CD4-positive, alpha-beta T cell (primary cell): ENCODE measurements at regions not wholly inside any gene's neighbourhood (a gene's known extent, or its start where the extent isn't known, plus 50 kb on each side); places are given as distances from the start of the nearest gene placed in this dataset.

Experiments
- ATAC-seq: fragments of 200-7000 bp; cut with Tn5 transposase; one replicate; pipeline ENCODE4 v1.10.0; 2022; ENCODE audit warnings: mild to moderate bottlenecking; ENCODE audit not compliant: poor library complexity
- CTCF ChIA-PET: fragments of 350-600 bp; sonication (Branson Sonifier 250); formaldehyde crosslinking; loops from one replicate; lab custom pipeline; 2021; ENCODE audit warnings: antibody characterized with exemption, inconsistent platforms; lab: Charles Lee
- POLR2A ChIA-PET: fragments of 350-600 bp; sonication (Branson Sonifier 250); formaldehyde crosslinking; loops from one replicate; lab custom pipeline; 2021; ENCODE audit warnings: antibody characterized with exemption, inconsistent platforms; lab: Charles Lee
- DNase-seq, 14 experiments: peaks; one replicate each; pipeline ENCODE4 v3.0.0-alpha.2; 2013 to 2020; ENCODE audit warnings: mixed read lengths in 2 of 14
- H3K27ac ChIP-seq, 2 donors: one replicate each; pipeline versions ENCODE4 v1.5.1 to v1.7.0; 2013; ENCODE audit warnings: low read length in 2 of 2, low read depth in 1 of 2, mild to moderate bottlenecking in 1 of 2
- H3K27me3 ChIP-seq, 2 experiments: 1 replicate in 1 of 2; 2 replicates in 1 of 2; pipeline versions ENCODE4 v1.6.1 to v1.7.0; 2013; ENCODE audit warnings: low read length in 2 of 2, control low read depth in 1 of 2, mild to moderate bottlenecking in 1 of 2, moderate library complexity in 1 of 2; ENCODE audit not compliant: insufficient read depth in 2 of 2, control insufficient read depth in 1 of 2
- H3K36me3 ChIP-seq: one replicate; pipeline ENCODE4 v1.6.1; 2013; ENCODE audit warnings: low read length, control low read depth; ENCODE audit not compliant: insufficient read depth
- H3K4me1 ChIP-seq: one replicate; pipeline ENCODE4 v1.6.1; 2013; ENCODE audit warnings: low read length, control low read depth; ENCODE audit not compliant: insufficient read depth
- H3K4me3 ChIP-seq: one replicate; pipeline ENCODE4 v1.5.1; 2013; ENCODE audit warnings: mild to moderate bottlenecking, low read length, moderate library complexity
- H3K9me3 ChIP-seq, 2 experiments: 1 replicate in 1 of 2; 2 replicates in 1 of 2; pipeline versions ENCODE4 v1.6.1 to v1.7.0; 2013; ENCODE audit warnings: low read length in 2 of 2, mild to moderate bottlenecking in 2 of 2, control low read depth in 1 of 2, moderate library complexity in 1 of 2; ENCODE audit not compliant: control insufficient read depth in 1 of 2, insufficient read depth in 1 of 2
- H3K27ac Mint-ChIP-seq: one replicate; pipeline ENCODE4 v1.8.0; 2020; ENCODE audit warnings: mixed read lengths
- H3K27me3 Mint-ChIP-seq: one replicate; pipeline ENCODE4 v1.8.0; 2021; ENCODE audit warnings: mixed read lengths
- H3K36me3 Mint-ChIP-seq: one replicate; pipeline ENCODE4 v1.8.0; 2021; ENCODE audit warnings: low read depth, mixed read lengths
- H3K4me1 Mint-ChIP-seq: one replicate; pipeline ENCODE4 v1.8.0; 2021; ENCODE audit warnings: low read depth, mixed read lengths
- H3K4me3 Mint-ChIP-seq: one replicate; pipeline ENCODE4 v1.8.0; 2020; ENCODE audit warnings: mild to moderate bottlenecking, mixed read lengths
- H3K9me3 Mint-ChIP-seq: one replicate; pipeline ENCODE4 v1.8.0; 2020; ENCODE audit warnings: mixed read lengths
- intact Hi-C, 2 experiments: fragments of 100-400 bp; cut with DNase I in 1 of 2; cut with micrococcal nuclease in 1 of 2; formaldehyde crosslinking; loops; one replicate each; pipeline versions ENCODE4 v1.15.1 to v1.9.0; 2023 to 2025; cut with DNase I, micrococcal nuclease
- TF ChIP-seq, protein P1 (sequence below): fragments of 200-600 bp; IDR thresholded peaks from one replicate; pipeline ENCODE4 v1.8.0; 2022; ENCODE audit warnings: antibody characterized with exemption, mild to moderate bottlenecking

DNA sequence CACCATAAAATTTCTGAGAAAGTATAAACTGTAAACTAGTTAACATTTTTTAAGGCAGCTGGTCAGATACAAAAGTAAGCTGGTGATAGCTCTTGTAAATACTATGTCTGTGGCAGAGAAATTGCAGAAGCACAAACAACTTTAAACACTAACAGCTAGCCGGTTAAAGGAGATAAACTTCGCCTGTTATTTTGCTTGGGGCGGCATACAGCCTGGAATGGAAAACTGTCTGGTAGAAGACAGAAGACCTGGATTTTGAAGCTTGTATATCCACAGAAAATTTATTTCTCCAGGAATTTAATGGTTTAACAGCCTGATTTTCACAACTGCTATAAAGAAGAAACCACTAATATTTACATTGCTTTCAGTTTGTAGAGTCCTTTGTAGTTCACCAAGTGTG lies 65.3 kb upstream of the FIBIN start:
- no peaks in the 10 kb centered on the region for H3K36me3 Mint-ChIP-seq
- H3K4me1 Mint-ChIP-seq, result no peaks in the 10 kb centered on the region
- no peak overlapping the region for H3K4me3 Mint-ChIP-seq
- peaks cover 17% of the 10 kb centered on the region for H3K9me3 Mint-ChIP-seq
- CTCF ChIA-PET, result no interaction called here
- no peaks in the 10 kb centered on the region for H3K27me3 Mint-ChIP-seq
- H3K27ac Mint-ChIP-seq, result no peak overlapping the region
- ATAC-seq (no peak), DNase-seq (no peak)
- POLR2A ChIA-PET, result no interaction called here
- no peaks in the 10 kb centered on the region for H3K9me3 ChIP-seq
- TF ChIP-seq, protein P1, sequence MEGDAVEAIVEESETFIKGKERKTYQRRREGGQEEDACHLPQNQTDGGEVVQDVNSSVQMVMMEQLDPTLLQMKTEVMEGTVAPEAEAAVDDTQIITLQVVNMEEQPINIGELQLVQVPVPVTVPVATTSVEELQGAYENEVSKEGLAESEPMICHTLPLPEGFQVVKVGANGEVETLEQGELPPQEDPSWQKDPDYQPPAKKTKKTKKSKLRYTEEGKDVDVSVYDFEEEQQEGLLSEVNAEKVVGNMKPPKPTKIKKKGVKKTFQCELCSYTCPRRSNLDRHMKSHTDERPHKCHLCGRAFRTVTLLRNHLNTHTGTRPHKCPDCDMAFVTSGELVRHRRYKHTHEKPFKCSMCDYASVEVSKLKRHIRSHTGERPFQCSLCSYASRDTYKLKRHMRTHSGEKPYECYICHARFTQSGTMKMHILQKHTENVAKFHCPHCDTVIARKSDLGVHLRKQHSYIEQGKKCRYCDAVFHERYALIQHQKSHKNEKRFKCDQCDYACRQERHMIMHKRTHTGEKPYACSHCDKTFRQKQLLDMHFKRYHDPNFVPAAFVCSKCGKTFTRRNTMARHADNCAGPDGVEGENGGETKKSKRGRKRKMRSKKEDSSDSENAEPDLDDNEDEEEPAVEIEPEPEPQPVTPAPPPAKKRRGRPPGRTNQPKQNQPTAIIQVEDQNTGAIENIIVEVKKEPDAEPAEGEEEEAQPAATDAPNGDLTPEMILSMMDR, result no peak
- no peaks in the 10 kb centered on the region for H3K27me3 ChIP-seq
- H3K4me3 ChIP-seq, result no peak overlapping the region
- no peak overlapping the region for H3K27ac ChIP-seq
- H3K4me1 ChIP-seq, result no peaks in the 10 kb centered on the region
- H3K36me3 ChIP-seq, result no peaks in the 10 kb centered on the region
- intact Hi-C loops, result no loop called here

DNA sequence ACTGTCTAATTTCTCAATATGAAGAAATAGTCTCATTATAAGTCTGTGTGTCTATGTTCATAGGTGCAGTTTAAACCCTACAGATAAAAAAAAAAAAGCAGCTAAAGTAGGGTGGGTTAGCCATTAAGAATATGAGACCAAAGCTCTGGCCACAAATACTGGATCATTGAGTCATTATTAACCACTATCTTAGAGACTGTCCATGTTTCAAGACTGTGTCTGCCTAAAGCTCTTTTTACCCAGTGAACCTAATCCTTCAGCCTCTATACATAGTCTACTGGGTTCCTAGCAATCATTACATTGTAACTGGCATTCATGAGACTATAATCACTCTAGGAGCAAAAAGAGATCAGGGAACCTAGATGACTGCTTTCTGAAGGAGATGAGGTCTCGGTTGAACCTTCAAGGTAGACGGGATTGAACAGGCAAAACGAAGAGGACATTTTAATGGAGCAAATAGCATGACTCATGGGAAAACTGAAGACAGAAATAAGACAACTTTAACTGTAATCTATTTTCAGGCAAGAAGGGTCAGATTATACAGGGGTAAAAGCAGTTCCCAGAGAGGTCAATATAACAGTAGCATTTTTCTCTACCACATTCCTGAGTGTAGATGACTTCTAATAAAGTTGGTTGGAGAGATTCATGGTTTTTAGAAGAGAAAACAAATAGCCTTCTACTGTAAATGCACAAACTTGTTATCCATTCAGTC lies 64.0 kb upstream of the FIBIN start:
- Histone ChIP-seq H3K27ac (no peak overlapping the region), H3K9me3 (no peaks in the 10 kb centered on the region), H3K36me3 (no peaks in the 10 kb centered on the region), H3K27me3 (no peaks in the 10 kb centered on the region), H3K4me3 (no peak overlapping the region), H3K4me1 (no peaks in the 10 kb centered on the region)
- no peak overlapping the region for H3K27ac Mint-ChIP-seq
- ATAC-seq, result no peak
- no peaks in the 10 kb centered on the region for H3K36me3 Mint-ChIP-seq
- intact Hi-C loops, result no loop called here
- POLR2A ChIA-PET, result no interaction called here
- CTCF ChIA-PET, result no interaction called here
- DNase-seq, result no peak
- no peaks in the 10 kb centered on the region for H3K27me3 Mint-ChIP-seq
- H3K4me3 Mint-ChIP-seq, result no peak overlapping the region
- H3K9me3 Mint-ChIP-seq, result peaks cover 15% of the 10 kb centered on the region
- no peaks in the 10 kb centered on the region for H3K4me1 Mint-ChIP-seq
- TF ChIP-seq, protein P1, result no peak

DNA sequence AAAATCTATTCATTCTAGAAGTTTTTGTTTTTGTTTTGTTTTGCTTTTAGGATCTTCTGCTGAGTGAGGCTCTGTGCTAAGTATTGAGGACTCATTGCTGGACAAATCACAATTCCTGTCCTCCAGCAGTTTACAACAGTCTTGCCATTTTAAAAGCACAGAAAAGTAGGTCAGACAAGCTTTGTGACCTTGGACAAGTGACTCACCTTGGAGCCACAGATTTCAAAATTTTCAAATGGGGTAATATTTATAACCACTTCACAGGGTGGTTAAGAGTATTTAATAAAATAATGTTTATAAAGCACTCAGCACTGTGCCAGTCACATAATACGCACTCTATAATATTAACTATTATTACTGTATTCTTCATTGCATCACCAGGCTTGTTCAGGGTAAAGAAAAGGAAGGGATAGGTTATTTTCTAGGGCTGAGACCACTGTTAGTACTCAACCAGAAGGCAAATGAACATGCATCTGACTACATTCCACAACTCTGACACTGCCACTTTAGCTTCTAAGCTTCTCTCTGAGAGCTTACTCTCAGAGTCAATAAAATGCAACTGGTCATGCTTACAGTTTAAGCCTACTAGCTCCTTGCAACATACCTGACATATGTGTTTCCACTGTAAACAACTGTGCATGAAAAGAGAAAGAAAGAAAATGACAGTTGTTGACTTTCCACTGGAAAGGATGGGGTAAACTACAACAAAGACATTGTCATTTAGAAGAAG lies 63.2 kb upstream of the FIBIN start:
- H3K27ac Mint-ChIP-seq, result no peak overlapping the region
- ChIA-PET CTCF (no interaction called here), POLR2A (no interaction called here)
- H3K9me3 ChIP-seq, result no peaks in the 10 kb centered on the region
- H3K36me3 ChIP-seq, result no peaks in the 10 kb centered on the region
- ATAC-seq (no peak), DNase-seq (no peak)
- H3K4me3 ChIP-seq, result no peak overlapping the region
- no peaks in the 10 kb centered on the region for H3K36me3 Mint-ChIP-seq
- H3K9me3 Mint-ChIP-seq, result peaks cover 14% of the 10 kb centered on the region
- no peak overlapping the region for H3K4me3 Mint-ChIP-seq
- H3K4me1 ChIP-seq, result no peaks in the 10 kb centered on the region
- no peak overlapping the region for H3K27ac ChIP-seq
- H3K4me1 Mint-ChIP-seq, result no peaks in the 10 kb centered on the region
- H3K27me3 ChIP-seq, result no peaks in the 10 kb centered on the region
- H3K27me3 Mint-ChIP-seq, result no peaks in the 10 kb centered on the region
- TF ChIP-seq, protein P1, result no peak
- intact Hi-C loops, result no loop called here
